AG09309 (cell line): ENCODE measurements at regions not wholly inside any gene's neighbourhood (a gene's known extent, or its start where the extent isn't known, plus 50 kb on each side); places are given as distances from the start of the nearest gene placed in this dataset.

Source experiments
- DNase-seq: peaks from one replicate; pipeline ENCODE4 v3.0.0-alpha.2; 2010; ENCODE audit warnings: low read depth
- H3K4me3 ChIP-seq: 2 replicates; pipeline ENCODE4 v1.5.1; 2011; ENCODE audit warnings: mild to moderate bottlenecking, low read depth, low read length, moderate library complexity; ENCODE audit not compliant: control insufficient read depth
- CTCF ChIP-seq: IDR thresholded peaks from 2 replicates; pipeline ENCODE4 v1.5.1; 2011; ENCODE audit warnings: mild to moderate bottlenecking, low read depth, low read length, inconsistent platforms; ENCODE audit not compliant: insufficient read depth, control insufficient read depth; ENCODE audit errors: missing control alignments

- no peak for DNase-seq
- no peak for TF ChIP-seq CTCF
- H3K4me3 ChIP-seq: no peak overlapping the region
Observed at GRCh38 chr3:102741694-102742093, 306.9 kb downstream of the ZPLD1 start.

- no peak overlapping the region for H3K4me3 ChIP-seq
- no peak for DNase-seq
- peak; percentile 19 for TF ChIP-seq CTCF
Observed at GRCh38 chr3:102745881-102746280, 311.1 kb downstream of the ZPLD1 start.

- no peak overlapping the region for H3K4me3 ChIP-seq
- TF ChIP-seq CTCF: no peak
- no peak for DNase-seq
Observed at GRCh38 chr3:102747611-102748010, 312.8 kb downstream of the ZPLD1 start.

GRCh38 chr3:102748646-102749045 is 313.8 kb downstream of the ZPLD1 start:
- no peak for TF ChIP-seq CTCF
- no peak for DNase-seq
- no peak overlapping the region for H3K4me3 ChIP-seq

- no peak overlapping the region for H3K4me3 ChIP-seq
- TF ChIP-seq CTCF: no peak
- no peak for DNase-seq
Observed at GRCh38 chr3:102750322-102750721, 315.5 kb downstream of the ZPLD1 start.

GRCh38 chr3:102753901-102754300 is 319.1 kb downstream of the ZPLD1 start:
- H3K4me3 ChIP-seq: no peak overlapping the region
- TF ChIP-seq CTCF: no peak
- no peak for DNase-seq

GRCh38 chr3:102756706-102757105 is 321.9 kb downstream of the ZPLD1 start:
- H3K4me3 ChIP-seq: no peak overlapping the region
- DNase-seq: no peak
- TF ChIP-seq CTCF: no peak
